Right lobe of liver (tissue), 6 donors: ENCODE measurements at regions not wholly inside any gene's neighbourhood (a gene's known extent, or its start where the extent isn't known, plus 50 kb on each side); places are given as distances from the start of the nearest gene placed in this dataset.

Experiments
- ATAC-seq, 4 donors: fragments of 200-7000 bp; cut with Tn5 transposase; one replicate each; pipeline ENCODE4 v1.9.1; 2020; ENCODE audit warnings: mild to moderate bottlenecking in 4 of 4, moderate library complexity in 4 of 4
- DNase-seq, 3 donors: peaks; one replicate each; pipeline ENCODE4 v3.0.0-alpha.2; 2020
- H3K27ac ChIP-seq, 3 donors: fragments of 200-600 bp; one replicate each; pipeline ENCODE4 v1.8.0; 2022
- H3K27me3 ChIP-seq, 2 donors: fragments of 200-600 bp; one replicate each; pipeline ENCODE4 v1.8.0; 2022
- H3K36me3 ChIP-seq, 4 donors: fragments of 200-600 bp; sonication (generic) in 1 of 4; one replicate each; pipeline versions ENCODE4 v1.5.1 to v1.8.0; 2017 to 2022; ENCODE audit warnings: control low read depth in 1 of 4
- H3K4me1 ChIP-seq, 4 donors: fragments of 200-600 bp; sonication (generic) in 1 of 4; one replicate each; pipeline versions ENCODE4 v1.5.1 to v1.8.0; 2017 to 2022; ENCODE audit warnings: control low read depth in 1 of 4
- H3K4me3 ChIP-seq, 3 donors: fragments of 200-600 bp; one replicate each; pipeline ENCODE4 v1.8.0; 2022
- H3K9me3 ChIP-seq, 4 donors: fragments of 200-600 bp; sonication (generic) in 1 of 4; one replicate each; pipeline versions ENCODE4 v1.5.1 to v1.8.0; 2017 to 2022; ENCODE audit warnings: control low read depth in 1 of 4
- POLR2A ChIP-seq: fragments of 450-650 bp; IDR thresholded peaks from one replicate; pipeline ENCODE4 v1.6.1; 2017; ENCODE audit warnings: antibody characterized with exemption, mild to moderate bottlenecking
- WGBS: methylation state at CpG from one replicate; pipeline ENCODE4 v1.1.6; 2018; ENCODE audit warnings: low coverage, low lambda C conversion rate; ENCODE audit not compliant: insufficient coverage; ENCODE audit errors: missing lambda C conversion rate; 5-methylcytosine and 5-hydroxymethylcytosine counted together
- intact Hi-C, 2 donors: fragments of 100-400 bp; cut with DNase I; formaldehyde crosslinking; loops; one replicate each; pipeline versions ENCODE4 v1.11.2 to v1.14.1; 2022
- TF ChIP-seq, protein P1 (sequence below), 4 donors: fragments of 200-600 bp in 3 of 4; fragments of 450-650 bp in 1 of 4; IDR thresholded peaks; one replicate each; pipeline versions ENCODE4 v1.5.1 to v1.8.0; 2016 to 2022; ENCODE audit warnings: antibody characterized with exemption in 4 of 4, mild to moderate bottlenecking in 2 of 4
- donor health status: DM: no; HTN: yes; CAD: no.
- donor health status: DM: no; HTN: no; CAD: no.
- donor health status: DM: no; HTN: no; CAD: no.
- donor health status: DM: no; HTN: yes; CAD: no.
- donor health status: DM: no; HTN: yes; CAD: no.

DNA sequence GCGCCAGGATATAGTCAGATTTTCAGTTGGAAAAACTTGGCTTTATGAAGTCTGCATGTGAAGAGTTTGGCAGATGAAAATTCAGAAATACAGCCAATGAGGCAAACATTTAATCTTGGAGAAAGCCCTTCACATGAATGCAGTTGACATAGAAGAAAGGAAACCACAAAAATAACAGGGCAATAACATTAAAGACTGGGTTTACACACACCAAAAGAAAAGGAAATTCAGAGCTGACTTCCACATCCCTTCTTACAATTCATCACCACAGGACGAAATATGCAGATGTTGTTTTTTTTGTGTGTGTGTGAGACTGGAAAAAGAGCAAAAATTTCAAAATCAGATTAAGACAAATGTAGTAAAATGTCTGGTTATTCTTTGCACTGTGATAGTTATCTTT lies 69.8 kb upstream of the HEY2 start:
- intact Hi-C loops: no loop called here
- no peak for ATAC-seq
- no peak for TF ChIP-seq POLR2A
- TF ChIP-seq, protein P1, sequence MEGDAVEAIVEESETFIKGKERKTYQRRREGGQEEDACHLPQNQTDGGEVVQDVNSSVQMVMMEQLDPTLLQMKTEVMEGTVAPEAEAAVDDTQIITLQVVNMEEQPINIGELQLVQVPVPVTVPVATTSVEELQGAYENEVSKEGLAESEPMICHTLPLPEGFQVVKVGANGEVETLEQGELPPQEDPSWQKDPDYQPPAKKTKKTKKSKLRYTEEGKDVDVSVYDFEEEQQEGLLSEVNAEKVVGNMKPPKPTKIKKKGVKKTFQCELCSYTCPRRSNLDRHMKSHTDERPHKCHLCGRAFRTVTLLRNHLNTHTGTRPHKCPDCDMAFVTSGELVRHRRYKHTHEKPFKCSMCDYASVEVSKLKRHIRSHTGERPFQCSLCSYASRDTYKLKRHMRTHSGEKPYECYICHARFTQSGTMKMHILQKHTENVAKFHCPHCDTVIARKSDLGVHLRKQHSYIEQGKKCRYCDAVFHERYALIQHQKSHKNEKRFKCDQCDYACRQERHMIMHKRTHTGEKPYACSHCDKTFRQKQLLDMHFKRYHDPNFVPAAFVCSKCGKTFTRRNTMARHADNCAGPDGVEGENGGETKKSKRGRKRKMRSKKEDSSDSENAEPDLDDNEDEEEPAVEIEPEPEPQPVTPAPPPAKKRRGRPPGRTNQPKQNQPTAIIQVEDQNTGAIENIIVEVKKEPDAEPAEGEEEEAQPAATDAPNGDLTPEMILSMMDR (IDR thresholded peaks at IDR 0.05): no peak

DNA sequence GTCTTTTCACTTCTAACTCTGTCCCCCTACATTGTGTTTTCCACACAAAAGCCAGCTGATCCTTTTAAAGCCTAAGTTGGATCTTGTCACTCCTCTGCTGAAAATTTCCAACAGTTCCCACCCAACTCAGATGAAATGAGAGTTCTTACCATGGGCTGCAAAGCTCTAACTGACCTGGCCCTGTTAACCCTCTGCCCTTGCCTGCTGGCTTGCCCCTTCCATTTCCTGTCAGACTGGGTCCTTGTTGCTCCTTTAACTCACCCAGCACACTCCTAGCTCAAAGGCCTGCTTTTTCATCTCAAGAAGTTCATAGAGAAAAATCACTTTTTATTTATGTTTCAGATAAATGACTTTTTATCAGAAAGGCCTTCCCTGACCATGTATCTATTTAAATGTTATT lies 66.5 kb upstream of the HEY2 start:
- no peaks in the 10 kb centered on the region for H3K9me3 ChIP-seq
- no peak overlapping the region for H3K27ac ChIP-seq
- no peaks in the 10 kb centered on the region for H3K36me3 ChIP-seq
- DNase-seq (no peak), ATAC-seq (no peak)
- no peak overlapping the region for H3K4me3 ChIP-seq
- H3K27me3 ChIP-seq: no peaks in the 10 kb centered on the region
- no peaks in the 10 kb centered on the region for H3K4me1 ChIP-seq
- intact Hi-C loops: no loop called here
- TF ChIP-seq, protein P1 (IDR thresholded peaks at IDR 0.05): no peak
- TF ChIP-seq POLR2A: no peak

More for the DNA sequence above, 69.8 kb upstream of the HEY2 start:
- no peaks in the 10 kb centered on the region for H3K36me3 ChIP-seq
- H3K27me3 ChIP-seq: no peaks in the 10 kb centered on the region
- WGBS: 54% methylated on average over 2 of the region's 2 CpGs
- H3K27ac ChIP-seq: no peak overlapping the region
- H3K9me3 ChIP-seq: no peaks in the 10 kb centered on the region
- no peaks in the 10 kb centered on the region for H3K4me1 ChIP-seq
- no peak for DNase-seq
- H3K4me3 ChIP-seq: no peak overlapping the region

DNA sequence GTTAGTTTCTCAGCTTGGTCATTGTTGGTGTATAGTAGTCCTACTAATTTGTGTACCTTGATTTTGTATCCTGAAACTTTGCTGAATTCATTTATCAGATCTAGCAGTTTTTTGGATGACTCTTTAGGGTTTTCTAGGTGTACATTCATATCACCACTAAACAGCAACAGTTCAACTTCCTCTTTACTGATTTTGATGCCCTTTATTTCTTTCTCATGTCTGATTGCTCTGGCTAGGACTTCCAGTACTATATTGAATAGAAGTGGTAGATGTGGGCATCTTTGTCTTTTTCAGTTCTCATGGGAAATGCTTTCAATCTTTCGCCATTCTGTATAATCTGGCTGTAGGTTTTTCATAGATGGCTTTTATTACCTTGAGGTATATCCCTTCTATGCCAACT lies 61.3 kb upstream of the HEY2 start:
- DNase-seq (no peak), ATAC-seq (no peak)
- Histone ChIP-seq H3K9me3 (no peaks in the 10 kb centered on the region), H3K36me3 (no peaks in the 10 kb centered on the region), H3K4me1 (no peaks in the 10 kb centered on the region), H3K27ac (no peak overlapping the region), H3K4me3 (no peak overlapping the region), H3K27me3 (no peaks in the 10 kb centered on the region)
- intact Hi-C loops: no loop called here
- 100% methylated on average over 1 of the region's 1 CpG for WGBS
- TF ChIP-seq POLR2A: no peak
- TF ChIP-seq, protein P1 (IDR thresholded peaks at IDR 0.05): no peak

DNA sequence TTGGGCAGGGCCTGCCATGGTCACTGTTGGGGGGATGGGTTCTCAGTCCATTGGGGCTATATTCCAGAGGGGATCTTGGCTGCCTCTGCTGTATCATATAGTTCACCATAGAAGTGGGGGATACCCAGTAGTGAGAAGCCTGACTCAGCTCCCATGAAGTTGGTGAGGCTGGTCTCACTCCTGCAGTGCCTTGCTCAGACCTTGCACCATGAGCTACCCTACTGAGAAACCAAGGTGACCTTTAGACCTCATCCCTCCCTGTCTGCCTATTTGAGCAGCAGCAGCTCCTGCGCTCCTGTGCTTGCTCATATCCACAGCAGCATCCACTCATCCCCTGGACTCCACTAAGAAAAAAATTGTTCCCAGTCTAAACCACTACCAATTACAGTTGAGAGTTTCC lies 56.0 kb upstream of the HEY2 start:
- DNase-seq (no peak), ATAC-seq (no peak)
- Histone ChIP-seq H3K4me1 (no peaks in the 10 kb centered on the region), H3K27ac (no peak overlapping the region), H3K36me3 (no peaks in the 10 kb centered on the region), H3K9me3 (no peaks in the 10 kb centered on the region), H3K27me3 (no peaks in the 10 kb centered on the region), H3K4me3 (no peak overlapping the region)
- TF ChIP-seq, protein P1 (IDR thresholded peaks at IDR 0.05): no peak
- TF ChIP-seq POLR2A: no peak
- 0% methylated on average over 1 of the region's 1 CpG for WGBS
- intact Hi-C loops: no loop called here

DNA sequence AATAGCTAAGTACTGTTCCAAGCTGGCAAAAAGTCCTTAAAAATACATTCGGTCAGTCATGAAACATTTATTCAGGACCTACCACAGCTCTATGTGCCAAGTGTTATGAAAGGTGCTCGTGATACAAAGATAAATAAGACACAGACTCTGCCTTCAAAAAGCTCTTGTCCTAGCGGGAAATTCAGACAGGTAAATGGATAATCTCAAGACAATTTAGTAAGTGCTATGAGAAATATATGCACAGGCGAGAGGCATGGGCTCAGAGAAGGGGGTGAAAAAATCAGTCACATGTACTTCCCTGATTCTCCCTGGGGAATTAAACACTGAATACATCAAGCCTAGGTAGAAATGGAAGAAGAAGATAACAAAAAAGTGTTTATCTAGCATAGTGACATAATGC lies 49.8 kb upstream of the HEY2 start:
- DNase-seq: no peak
- no peak for TF ChIP-seq POLR2A
- TF ChIP-seq, protein P1 (IDR thresholded peaks at IDR 0.05): no peak
- H3K4me3 ChIP-seq: no peak overlapping the region
- H3K27ac ChIP-seq: no peak overlapping the region
- no peaks in the 10 kb centered on the region for H3K9me3 ChIP-seq
- H3K27me3 ChIP-seq: no peaks in the 10 kb centered on the region
- WGBS: 33% methylated on average over 4 of the region's 4 CpGs
- H3K36me3 ChIP-seq: no peaks in the 10 kb centered on the region
- H3K4me1 ChIP-seq: peaks cover 0 to 5% (median 0%) of the 10 kb centered on the region in 4 donors
- peak; percentile 63 to 85 (median 82) for ATAC-seq
- intact Hi-C loops: no loop called here
